ENCODE measurements at regions not wholly inside any gene's neighbourhood (a gene's known extent, or its start where the extent isn't known, plus 50 kb on each side); places are given as distances from the start of the nearest gene placed in this dataset.

- Histone ChIP-seq H3K4me2 (ENCODE audit: low read depth, low read length, poor library complexity, severe bottlenecking) (no peak overlapping the region), H3K4me3 (ENCODE audit: insufficient read depth, low read length, poor library complexity, severe bottlenecking) (no peak overlapping the region), H3K79me2 (ENCODE audit: insufficient read depth, low read length) (no peaks in the 10 kb centered on the region), H3K27ac (ENCODE audit: low read depth, low read length) (no peak overlapping the region), H3K27me3 (ENCODE audit: low read length) (no peaks in the 10 kb centered on the region), H3F3A (ENCODE audit: insufficient read depth) (no peaks in the 10 kb centered on the region), H3K9ac (ENCODE audit: low read length) (no peak overlapping the region), H3K36me3 (ENCODE audit: low read length) (no peaks in the 10 kb centered on the region), H4K20me1 (ENCODE audit: low read depth, low read length) (no peaks in the 10 kb centered on the region), H2AFZ (ENCODE audit: low read depth, low read length, severe bottlenecking) (no peak overlapping the region), H3K9me2 (replicated peaks; ENCODE audit: insufficient read depth, low read length) (no peaks in the 10 kb centered on the region), H3K9me3 (ENCODE audit: insufficient read depth, low read length) (no peaks in the 10 kb centered on the region; the same call in 1 of the 2 replicates)
- TF ChIP-seq CTCF (IDR thresholded peaks at IDR 0.05; ENCODE audit: insufficient read depth, low read length, poor library complexity, severe bottlenecking) (no peak), EZH2phosphoT487 (conservative IDR thresholded peaks at IDR 0.05; ENCODE audit: low read length) (no peak)
These were observed 86.9 kb upstream of the COL8A1 start for GRCh38 chr3:99551520-99551919.

DNA sequence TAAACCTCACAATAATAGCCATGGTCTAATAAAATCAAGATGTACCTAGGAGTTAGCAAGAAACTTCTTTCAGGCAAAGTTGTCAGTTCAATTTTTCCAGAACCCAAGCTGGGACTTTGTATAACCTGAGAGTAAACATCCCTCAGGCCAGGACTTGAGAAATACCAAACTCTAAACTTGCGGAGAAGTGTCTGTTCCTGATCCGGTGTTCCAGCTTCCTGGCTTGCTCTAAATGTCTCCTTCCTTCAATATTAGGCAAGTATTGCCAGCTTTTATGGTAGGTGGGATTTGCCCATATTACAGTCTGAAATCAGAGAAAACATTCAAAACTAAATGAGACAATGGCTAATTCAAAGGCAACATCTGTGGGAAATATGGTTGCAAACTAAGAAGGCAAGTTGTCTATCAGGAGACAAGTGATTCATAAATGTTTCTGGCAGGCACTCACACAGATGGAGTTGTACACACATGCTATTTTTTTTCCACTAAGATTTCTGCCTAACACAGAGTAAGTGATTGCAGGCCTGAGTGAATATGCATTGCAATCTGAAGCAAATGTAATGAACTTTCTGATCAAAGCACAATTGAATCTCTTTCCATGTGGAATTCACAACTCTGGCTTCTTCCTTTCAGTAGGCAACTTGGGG is 88.3 kb upstream of the COL8A1 start:
- Histone ChIP-seq H3K27me3 (ENCODE audit: low read length) (no peaks in the 10 kb centered on the region), H4K20me1 (ENCODE audit: low read depth, low read length) (no peaks in the 10 kb centered on the region)

GRCh38 chr3:99549220-99549619 is 89.2 kb upstream of the COL8A1 start:
- H3K79me2 ChIP-seq (ENCODE audit: insufficient read depth, low read length) = no peaks in the 10 kb centered on the region
- no peak overlapping the region for H3K9ac ChIP-seq (ENCODE audit: low read length)
- H3K4me2 ChIP-seq (ENCODE audit: low read depth, low read length, poor library complexity, severe bottlenecking) = no peak overlapping the region
- no peaks in the 10 kb centered on the region; the same call in 1 of the 2 replicates for H3K9me3 ChIP-seq (ENCODE audit: insufficient read depth, low read length)
- no peaks in the 10 kb centered on the region for H3K9me2 ChIP-seq (replicated peaks; ENCODE audit: insufficient read depth, low read length)
- no peaks in the 10 kb centered on the region for H4K20me1 ChIP-seq (ENCODE audit: low read depth, low read length)
- TF ChIP-seq CTCF (IDR thresholded peaks at IDR 0.05; ENCODE audit: insufficient read depth, low read length, poor library complexity, severe bottlenecking) = no peak
- TF ChIP-seq EZH2phosphoT487 (conservative IDR thresholded peaks at IDR 0.05; ENCODE audit: low read length) = no peak
- no peak overlapping the region for H2AFZ ChIP-seq (ENCODE audit: low read depth, low read length, severe bottlenecking)
- H3K4me3 ChIP-seq (ENCODE audit: insufficient read depth, low read length, poor library complexity, severe bottlenecking) = no peak overlapping the region
- no peak overlapping the region for H3K27ac ChIP-seq (ENCODE audit: low read depth, low read length)
- H3F3A ChIP-seq (ENCODE audit: insufficient read depth) = no peaks in the 10 kb centered on the region
- H3K27me3 ChIP-seq (ENCODE audit: low read length) = no peaks in the 10 kb centered on the region
- no peaks in the 10 kb centered on the region for H3K36me3 ChIP-seq (ENCODE audit: low read length)

More for the DNA sequence above, 88.3 kb upstream of the COL8A1 start:
- no peaks in the 10 kb centered on the region for H3K36me3 ChIP-seq (ENCODE audit: low read length)
- TF ChIP-seq EZH2phosphoT487 (conservative IDR thresholded peaks at IDR 0.05; ENCODE audit: low read length) = no peak
- TF ChIP-seq CTCF (IDR thresholded peaks at IDR 0.05; ENCODE audit: insufficient read depth, low read length, poor library complexity, severe bottlenecking) = no peak
- H3K27ac ChIP-seq (ENCODE audit: low read depth, low read length) = no peak overlapping the region
- no peak overlapping the region for H3K4me2 ChIP-seq (ENCODE audit: low read depth, low read length, poor library complexity, severe bottlenecking)
- H2AFZ ChIP-seq (ENCODE audit: low read depth, low read length, severe bottlenecking) = no peak overlapping the region
- H3K79me2 ChIP-seq (ENCODE audit: insufficient read depth, low read length) = no peaks in the 10 kb centered on the region
- no peaks in the 10 kb centered on the region; the same call in 1 of the 2 replicates for H3K9me3 ChIP-seq (ENCODE audit: insufficient read depth, low read length)
- H3K4me3 ChIP-seq (ENCODE audit: insufficient read depth, low read length, poor library complexity, severe bottlenecking) = no peak overlapping the region
- H3K9me2 ChIP-seq (replicated peaks; ENCODE audit: insufficient read depth, low read length) = no peaks in the 10 kb centered on the region
- no peaks in the 10 kb centered on the region for H3F3A ChIP-seq (ENCODE audit: insufficient read depth)
- no peak overlapping the region for H3K9ac ChIP-seq (ENCODE audit: low read length)

Data from SU-DHL-6 (cell line).